Neuronal stem cell (in vitro differentiated cells): ENCODE measurements at regions not wholly inside any gene's neighbourhood (a gene's known extent, or its start where the extent isn't known, plus 50 kb on each side); places are given as distances from the start of the nearest gene placed in this dataset.

Source experiments
- DNase-seq: peaks from one replicate; pipeline ENCODE4 v3.0.0-alpha.2; 2013; ENCODE audit warnings: low spot score
- H2AFZ ChIP-seq: one replicate; pipeline ENCODE4 v1.6.1; 2013; ENCODE audit warnings: mild to moderate bottlenecking, low read length, inconsistent platforms
- H2AK5ac ChIP-seq: 2 replicates; pipeline ENCODE4 v1.6.1; 2013; ENCODE audit warnings: low read depth, mild to moderate bottlenecking, inconsistent platforms, low read length, moderate library complexity, mixed read lengths
- H2BK120ac ChIP-seq: 2 replicates; pipeline ENCODE4 v1.6.1; 2013; ENCODE audit warnings: low read depth, mild to moderate bottlenecking, inconsistent platforms, low read length, moderate library complexity, mixed read lengths
- H2BK12ac ChIP-seq: one replicate; pipeline ENCODE4 v1.6.1; 2013; ENCODE audit warnings: low read length, inconsistent platforms
- H2BK15ac ChIP-seq: 2 replicates; pipeline ENCODE4 v1.6.1; 2013; ENCODE audit warnings: mild to moderate bottlenecking, low read length, inconsistent platforms, mixed read lengths
- H2BK5ac ChIP-seq: one replicate; pipeline ENCODE4 v1.6.1; 2013; ENCODE audit warnings: inconsistent platforms, mild to moderate bottlenecking, low read length, moderate library complexity
- H3K14ac ChIP-seq: one replicate; pipeline ENCODE4 v1.6.1; 2013; ENCODE audit warnings: low read length, inconsistent platforms
- H3K18ac ChIP-seq: 2 replicates; pipeline ENCODE4 v1.6.1; 2013; ENCODE audit warnings: low read length, inconsistent platforms
- H3K23ac ChIP-seq: 2 replicates; pipeline ENCODE4 v1.6.1; 2013; ENCODE audit warnings: low read depth, mild to moderate bottlenecking, mixed read lengths, low read length, inconsistent platforms; ENCODE audit not compliant: poor library complexity
- H3K27ac ChIP-seq: replicated peaks from 3 replicates; pipeline ENCODE4 v1.5.1; 2013; ENCODE audit warnings: low read length, inconsistent platforms
- H3K27me3 ChIP-seq, 3 experiments: 2 replicates each; pipeline ENCODE4 v1.6.1; 2013; ENCODE audit warnings: low read length in 3 of 3, mild to moderate bottlenecking in 2 of 3, inconsistent platforms in 1 of 3, low read depth in 1 of 3, mixed read lengths in 1 of 3, moderate library complexity in 1 of 3; ENCODE audit not compliant: control insufficient read depth in 3 of 3, insufficient read depth in 3 of 3
- H3K36me3 ChIP-seq, 2 donors: replicated peaks in 1 of 2; 2 replicates each; pipeline ENCODE4 v1.6.1; 2013; ENCODE audit warnings: low read length in 2 of 2; ENCODE audit not compliant: control insufficient read depth in 2 of 2, insufficient read depth in 2 of 2
- H3K4ac ChIP-seq: 2 replicates; pipeline ENCODE4 v1.6.1; 2013; ENCODE audit warnings: inconsistent platforms, mild to moderate bottlenecking, low read length, moderate library complexity
- H3K4me1 ChIP-seq, 2 donors: 1 replicate in 1 of 2; 2 replicates in 1 of 2; pipeline ENCODE4 v1.6.1; 2013; ENCODE audit warnings: low read length in 2 of 2, low read depth in 1 of 2; ENCODE audit not compliant: control insufficient read depth in 2 of 2, insufficient read depth in 1 of 2
- H3K4me2 ChIP-seq: one replicate; pipeline ENCODE4 v1.6.1; 2013; ENCODE audit warnings: mild to moderate bottlenecking, low read length, inconsistent platforms; ENCODE audit not compliant: insufficient read depth, poor library complexity, severe bottlenecking
- H3K4me3 ChIP-seq, 2 donors: 2 replicates each; pipeline ENCODE4 v1.5.1; 2013; ENCODE audit warnings: low read length in 2 of 2, mild to moderate bottlenecking in 2 of 2, inconsistent platforms in 1 of 2, moderate library complexity in 1 of 2
- H3K79me1 ChIP-seq: one replicate; pipeline ENCODE4 v1.6.1; 2013; ENCODE audit warnings: low read depth, mild to moderate bottlenecking, inconsistent platforms, low read length, moderate library complexity
- H3K9ac ChIP-seq: one replicate; pipeline ENCODE4 v1.6.1; 2013; ENCODE audit warnings: mild to moderate bottlenecking, low read depth, low read length, inconsistent platforms; ENCODE audit not compliant: poor library complexity
- H3K9me3 ChIP-seq, 2 donors: replicated peaks in 1 of 2; 2 replicates each; pipeline versions ENCODE3 to v1.6.1; 2013; ENCODE audit warnings: low read length in 2 of 2, mild to moderate bottlenecking in 2 of 2, inconsistent platforms in 1 of 2, low read depth in 1 of 2, mixed read lengths in 1 of 2, moderate library complexity in 1 of 2; ENCODE audit not compliant: control insufficient read depth in 2 of 2, insufficient read depth in 1 of 2
- H4K8ac ChIP-seq: one replicate; pipeline ENCODE4 v1.6.1; 2013; ENCODE audit warnings: low read depth, mild to moderate bottlenecking, inconsistent platforms, low read length, moderate library complexity
- H4K91ac ChIP-seq: one replicate; pipeline ENCODE4 v1.6.1; 2013; ENCODE audit warnings: low read length, low read depth, mild to moderate bottlenecking, inconsistent platforms; ENCODE audit not compliant: poor library complexity
- WGBS, 2 donors: extraction: QIAGEN DNeasy Blood & Tissue Kit; methylation state at CpG; one replicate each; pipeline ENCODE4 v1.1.7; 2013; ENCODE audit warnings: missing lambda C conversion rate in 2 of 2, mixed read lengths in 1 of 2; ENCODE audit not compliant: insufficient read length in 2 of 2, insufficient replicate concordance in 1 of 2; ENCODE audit errors: extremely low coverage in 2 of 2; 5-methylcytosine and 5-hydroxymethylcytosine counted together

DNA sequence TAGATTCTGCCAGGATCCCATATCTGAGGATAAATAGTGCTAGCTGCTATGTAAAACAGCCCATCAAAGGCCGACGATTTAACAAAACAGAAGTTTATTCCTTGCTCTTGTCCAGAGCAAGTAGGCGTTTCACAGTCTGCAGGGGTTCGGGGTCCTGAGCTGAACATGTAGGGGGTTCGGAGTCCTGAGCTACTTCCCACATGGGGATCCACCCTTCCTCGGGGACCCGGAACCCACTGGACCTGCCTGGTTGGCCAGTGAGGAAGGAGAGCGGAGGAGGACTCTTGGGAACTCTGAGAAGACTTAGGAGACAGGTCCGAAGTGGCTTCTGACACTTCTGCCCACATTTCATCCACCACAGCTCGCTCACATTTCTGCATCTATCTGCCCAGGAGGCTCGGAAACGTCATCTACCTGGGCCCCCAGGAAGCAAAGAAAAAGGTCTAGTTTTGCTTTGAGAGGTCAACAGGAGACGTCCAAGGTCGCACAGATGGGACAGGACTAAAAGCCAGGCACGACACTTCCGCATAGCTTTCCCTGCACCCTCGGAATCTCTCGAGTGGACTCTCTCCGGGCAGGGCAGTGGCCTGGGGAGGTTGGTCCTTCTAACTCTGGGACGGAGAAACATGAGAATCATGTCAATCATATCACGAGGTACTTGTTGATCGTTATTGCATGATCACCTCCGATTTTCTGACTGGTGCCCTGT is 86.4 kb downstream of the MICALL2 start:
- H3K4me2 ChIP-seq, result no peak overlapping the region
- no peak overlapping the region for H2BK5ac ChIP-seq
- peaks cover 0 to 10% of the 10 kb centered on the region in 2 donors for H3K4me1 ChIP-seq
- H3K36me3 ChIP-seq, result no peaks in the 10 kb centered on the region
- WGBS, 2 donors, result no CpG with 5 or more reads among the region's 23 CpGs
- no peak overlapping the region for H3K23ac ChIP-seq
- no peak overlapping the region for H3K18ac ChIP-seq
- no peak overlapping the region for H4K91ac ChIP-seq
- no peak overlapping the region for H4K8ac ChIP-seq
- no peak overlapping the region for H3K14ac ChIP-seq
- H3K4me3 ChIP-seq, result no peak overlapping the region
- peaks cover 0 to 49% (median 24%) of the 10 kb centered on the region in 3 experiments for H3K27me3 ChIP-seq
- H2BK120ac ChIP-seq, result no peak overlapping the region
- H3K79me1 ChIP-seq, result no peaks in the 10 kb centered on the region
- no peak for DNase-seq
- H2AFZ ChIP-seq, result no peak overlapping the region
- H3K9me3 ChIP-seq, result no peaks in the 10 kb centered on the region
- no peak overlapping the region for H3K9ac ChIP-seq
- peak overlapping the region; percentile 24 for H2AK5ac ChIP-seq
- no peak overlapping the region for H3K4ac ChIP-seq
- H2BK15ac ChIP-seq, result no peak overlapping the region
- H3K27ac ChIP-seq, result no peak overlapping the region
- H2BK12ac ChIP-seq, result no peak overlapping the region

DNA sequence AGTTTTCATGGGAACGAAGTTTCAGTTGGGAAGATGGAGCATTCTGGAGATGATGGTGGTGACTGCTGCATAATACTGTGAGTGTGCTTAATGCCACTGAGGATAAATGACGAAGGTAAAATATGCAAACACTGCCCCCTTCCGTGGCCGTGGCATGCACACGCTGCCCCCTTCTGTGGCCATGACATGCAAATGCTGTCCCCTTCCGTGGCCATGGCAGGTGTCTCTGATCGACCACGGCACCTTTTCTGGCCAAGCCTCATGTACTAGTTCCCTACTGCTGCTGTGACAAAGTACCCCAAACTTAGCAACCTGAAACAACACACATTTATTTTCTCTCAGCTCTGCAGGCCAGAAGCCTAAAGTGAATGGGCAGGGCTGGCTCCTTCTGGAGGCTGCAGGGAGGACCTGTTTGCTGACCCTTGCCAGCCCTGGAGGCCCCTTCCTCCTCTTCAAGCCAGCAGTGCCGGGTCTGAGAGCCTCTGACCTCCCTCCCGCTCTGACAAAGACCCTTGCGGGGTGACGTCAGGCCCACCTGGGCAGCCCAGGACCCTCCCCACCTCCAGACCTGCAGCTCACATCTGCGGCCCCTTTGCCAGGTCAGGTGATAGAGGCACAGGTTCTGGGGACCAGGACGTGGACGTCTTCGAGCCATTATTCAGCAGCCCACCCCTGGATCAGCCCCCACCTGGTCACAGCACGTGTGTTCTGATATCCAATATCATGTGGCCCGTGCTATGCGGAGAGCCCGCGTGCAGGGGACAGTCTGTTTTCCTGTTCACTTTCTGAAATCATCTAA is 82.0 kb downstream of the MICALL2 start:
- H3K23ac ChIP-seq, result peak overlapping the region; percentile 25
- WGBS, 2 donors, result no CpG with 5 or more reads among the region's 21 CpGs
- no peak overlapping the region for H3K4me3 ChIP-seq
- no peaks in the 10 kb centered on the region for H3K9me3 ChIP-seq
- H3K9ac ChIP-seq, result no peak overlapping the region
- H2AFZ ChIP-seq, result no peak overlapping the region
- H2BK5ac ChIP-seq, result no peak overlapping the region
- H3K79me1 ChIP-seq, result no peaks in the 10 kb centered on the region
- H2BK12ac ChIP-seq, result peak overlapping the region; percentile 10
- H2BK120ac ChIP-seq, result no peak overlapping the region
- H3K14ac ChIP-seq, result no peak overlapping the region
- H3K27me3 ChIP-seq, result peaks cover 0 to 21% (median 2%) of the 10 kb centered on the region in 3 experiments
- peak overlapping the region; percentile 85 for H3K18ac ChIP-seq
- H2BK15ac ChIP-seq, result no peak overlapping the region
- H3K4me1 ChIP-seq, result no peaks in the 10 kb centered on the region
- no peak for DNase-seq
- no peak overlapping the region for H3K4ac ChIP-seq
- H4K91ac ChIP-seq, result no peak overlapping the region
- peak overlapping the region; percentile 88 for H2AK5ac ChIP-seq
- no peak overlapping the region for H4K8ac ChIP-seq
- no peak overlapping the region for H3K27ac ChIP-seq
- no peaks in the 10 kb centered on the region for H3K36me3 ChIP-seq
- H3K4me2 ChIP-seq, result no peak overlapping the region

DNA sequence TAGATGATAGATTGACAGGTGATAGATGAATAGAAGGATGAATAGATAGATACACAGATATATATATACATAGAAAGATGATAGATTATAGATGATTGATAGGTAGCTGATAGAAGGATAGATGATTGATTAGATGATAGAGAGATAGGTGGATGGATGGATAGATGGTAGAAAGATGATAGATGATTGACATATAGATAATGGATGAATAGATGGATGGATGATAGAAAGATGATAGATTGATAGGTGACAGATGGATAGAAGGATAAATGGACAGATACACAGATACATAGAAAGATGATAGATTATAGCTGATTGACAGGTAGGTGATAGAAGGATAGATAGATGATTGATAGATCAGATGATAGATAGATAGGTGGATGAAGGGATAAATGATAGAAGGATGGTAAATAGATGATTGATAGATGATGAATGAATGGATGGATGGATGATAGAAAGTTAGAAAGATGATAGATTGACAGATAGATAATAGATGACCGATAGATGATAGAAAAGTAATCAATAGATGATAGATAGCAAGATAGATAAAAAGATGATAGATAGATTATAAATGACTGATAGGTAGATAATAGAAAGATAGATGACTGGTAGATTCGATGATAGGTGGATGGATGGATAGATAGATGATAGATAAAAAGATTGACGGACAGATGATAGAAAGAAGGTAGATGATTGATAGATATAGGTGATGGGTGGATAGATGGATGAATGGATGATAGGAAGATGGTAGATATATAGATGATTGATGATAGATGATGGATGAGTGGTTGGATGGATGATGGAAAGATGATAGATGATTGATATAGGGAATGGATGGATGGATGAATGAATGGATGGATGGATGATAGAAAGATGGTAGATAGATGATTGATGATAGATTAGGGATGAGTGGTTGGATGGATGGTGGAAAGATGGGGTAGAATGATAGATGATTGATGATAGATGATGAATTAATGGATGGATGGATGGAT is 80.4 kb downstream of the MICALL2 start:
- Histone ChIP-seq H3K18ac (no peak overlapping the region), H3K4me1 (no peaks in the 10 kb centered on the region), H2BK15ac (no peak overlapping the region), H4K91ac (no peak overlapping the region), H3K4me2 (no peak overlapping the region), H3K9ac (no peak overlapping the region), H3K27me3 (peaks cover 0 to 8% (median 0%) of the 10 kb centered on the region in 3 experiments), H2AK5ac (no peak overlapping the region), H3K4me3 (no peak overlapping the region), H2BK120ac (no peak overlapping the region), H3K79me1 (no peaks in the 10 kb centered on the region), H3K27ac (no peak overlapping the region), H3K4ac (no peak overlapping the region), H3K9me3 (no peaks in the 10 kb centered on the region), H3K23ac (no peak overlapping the region), H2BK5ac (no peak overlapping the region), H3K14ac (no peak overlapping the region), H2BK12ac (no peak overlapping the region), H3K36me3 (no peaks in the 10 kb centered on the region), H4K8ac (no peak overlapping the region), H2AFZ (no peak overlapping the region)
- no peak for DNase-seq
- WGBS, 2 donors, result 100% methylated on average over 3 of the region's 3 CpGs
